ENCODE measurements at regions not wholly inside any gene's neighbourhood (a gene's known extent, or its start where the extent isn't known, plus 50 kb on each side); places are given as distances from the start of the nearest gene placed in this dataset.

- Histone ChIP-seq H3K9ac (ENCODE audit: low read length) (no peak overlapping the region), H3K79me2 (ENCODE audit: insufficient read depth, low read length) (no peaks in the 10 kb centered on the region), H3K4me1 (ENCODE audit: control insufficient read depth in 1 of 2, insufficient read depth in 2 of 2, low read length in 2 of 2) (no peaks in the 10 kb centered on the region), H2AFZ (ENCODE audit: low read depth, low read length, poor library complexity, severe bottlenecking) (no peak overlapping the region), H3K9me3 (ENCODE audit: control insufficient read depth in 1 of 2, insufficient read depth in 1 of 2, low read depth in 1 of 2, low read length in 2 of 2) (no peaks in the 10 kb centered on the region), H3K27me3 (ENCODE audit: insufficient read depth, low read length) (no peaks in the 10 kb centered on the region), H4K20me1 (ENCODE audit: insufficient read depth) (no peaks in the 10 kb centered on the region), H3K9me2 (ENCODE audit: insufficient read depth) (no peaks in the 10 kb centered on the region; the same call in 1 of the 2 replicates), H3K4me3 (replicated peaks in 1 of 2; ENCODE audit: low read depth in 1 of 2, low read length in 2 of 2) (no peak overlapping the region), H3K27ac (ENCODE audit: low read depth, low read length) (no peak overlapping the region), H3K36me3 (ENCODE audit: control insufficient read depth in 1 of 2, insufficient read depth in 2 of 2, low read length in 2 of 2) (no peaks in the 10 kb centered on the region), H3K4me2 (ENCODE audit: low read length) (no peak overlapping the region)
- ChIA-PET RAD21 (ENCODE audit: low non-redundant PET in 1 of 2, low total read pairs in 2 of 2, uncharacterized antibody in 2 of 2, unreplicated experiment in 2 of 2) (no interaction called here), CTCF (no interaction called here), POLR2A (no interaction called here)
- DNase-seq (ENCODE audit: low read depth, low spot score) (no peak), ATAC-seq (no peak)
- TF ChIP-seq MAX (IDR thresholded peaks at IDR 0.05) (no peak), ZFX (IDR thresholded peaks at IDR 0.05) (no peak), SP1 (IDR thresholded peaks at IDR 0.05; ENCODE audit: low read depth) (no peak), RAD21 (IDR thresholded peaks at IDR 0.05; ENCODE audit: low read depth) (no peak), CTCF (IDR thresholded peaks at IDR 0.05 in 2 of 3, conservative IDR thresholded peaks at IDR 0.05 in 1 of 3; ENCODE audit: borderline replicate concordance in 1 of 3, insufficient read depth in 1 of 3, low read depth in 2 of 3, low read length in 2 of 3) (no peak), EZH2phosphoT487 (IDR thresholded peaks at IDR 0.05; ENCODE audit: borderline replicate concordance) (no peak), EZH2 (IDR thresholded peaks at IDR 0.05) (no peak), ZNF274 (IDR thresholded peaks at IDR 0.05; ENCODE audit: low read depth, low read length) (no peak), ELF1 (IDR thresholded peaks at IDR 0.05; ENCODE audit: borderline replicate concordance, low read depth) (no peak), ZBTB33 (IDR thresholded peaks at IDR 0.05; ENCODE audit: extremely low read depth, insufficient replicate concordance, low read length) (no peak), CBX3 (IDR thresholded peaks at IDR 0.05; ENCODE audit: low read depth) (no peak), CEBPB (IDR thresholded peaks at IDR 0.05; ENCODE audit: low read depth) (no peak), TCF7L2 (IDR thresholded peaks at IDR 0.05; ENCODE audit: borderline replicate concordance, extremely low read depth, insufficient read depth, insufficient read length) (no peak), SIN3A (IDR thresholded peaks at IDR 0.05; ENCODE audit: low read depth) (no peak), JUND (IDR thresholded peaks at IDR 0.05) (no peak), POLR2AphosphoS5 (IDR thresholded peaks at IDR 0.05; ENCODE audit: low read depth, low read length) (no peak), POLR2A (IDR thresholded peaks at IDR 0.05; ENCODE audit: borderline replicate concordance, extremely low read depth, insufficient read depth, insufficient read length) (no peak)
- intact Hi-C loops (cut with micrococcal nuclease): no loop called here
- BruUV-seq (replicated peaks): no TSS peak
Measured at GRCh38 chr3:162354356-162354755, 857.7 kb downstream of the OTOL1 start.

Data from HCT116 (cell line).